ENCODE measurements at regions not wholly inside any gene's neighbourhood (a gene's known extent, or its start where the extent isn't known, plus 50 kb on each side); places are given as distances from the start of the nearest gene placed in this dataset.
"Not testable (repeated sequence)": the region's sequence is repeated elsewhere in the genome, so short reads cannot be mapped to it uniquely, and the experiment has no call there.

- H3K27ac ChIP-seq, result no peak overlapping the region
- 65 to 98% (median 91%) methylated on average over 3 to 5 of the region's 5 CpGs; no CpG with 5 or more reads in 2 of the 10 experiments for WGBS, 10 experiments
- in situ Hi-C loops (cut with MboI; ENCODE audit: low pct_unique_long_range_greater_than_20kb in 2 of 9, low sequenced_read_pairs in 9 of 9, unreplicated experiment in 9 of 9), result no loop called here
- H3K4me1 ChIP-seq (replicated peaks in 1 of 2), result no peaks in the 10 kb centered on the region
- no peak overlapping the region for H3K4me3 ChIP-seq
- ATAC-seq (replicated peaks in 6 of 8), result no peak
Measured at GRCh38 chr5:135262364-135262763, 136.7 kb downstream of the MACROH2A1 start.

DNA sequence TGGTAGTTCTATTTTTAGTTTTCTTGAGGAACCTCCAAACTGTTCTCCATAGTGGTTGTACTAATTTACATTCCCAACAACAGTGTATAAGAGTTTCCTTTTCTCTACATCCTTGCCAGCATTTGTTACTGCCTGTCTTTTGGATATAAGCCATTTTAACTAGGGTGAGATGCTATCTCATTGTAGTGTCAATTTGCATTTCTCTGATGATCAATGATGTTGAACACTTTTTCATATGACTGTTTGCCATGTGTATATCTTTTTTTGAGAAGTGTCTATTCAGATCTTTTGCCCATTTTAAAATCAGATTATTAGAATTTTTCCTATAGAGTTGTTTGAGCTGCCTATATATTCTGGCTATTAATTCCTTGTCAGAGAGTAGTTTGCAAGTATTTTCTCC is 138.9 kb downstream of the MACROH2A1 start:
- in situ Hi-C loops (cut with MboI; ENCODE audit: low pct_unique_long_range_greater_than_20kb in 2 of 9, low sequenced_read_pairs in 9 of 9, unreplicated experiment in 9 of 9); H3K4me3 ChIP-seq; H3K27ac ChIP-seq; ATAC-seq (replicated peaks in 6 of 8); H3K4me1 ChIP-seq (replicated peaks in 1 of 2): not testable (repeated sequence)

- 57 to 100% (median 83%) methylated on average over 1 to 4 of the region's 4 CpGs; no CpG with 5 or more reads in 3 of the 10 experiments for WGBS, 10 experiments
- no peak for ATAC-seq (replicated peaks in 6 of 8)
- in situ Hi-C loops (cut with MboI; ENCODE audit: low pct_unique_long_range_greater_than_20kb in 2 of 9, low sequenced_read_pairs in 9 of 9, unreplicated experiment in 9 of 9), result no loop called here
- Histone ChIP-seq H3K27ac (no peak overlapping the region), H3K4me3 (no peak overlapping the region), H3K4me1 (replicated peaks in 1 of 2) (peaks cover 0 to 4% of the 10 kb centered on the region in 2 donors)
Measured at GRCh38 chr5:135255461-135256178, 143.4 kb downstream of the MACROH2A1 start.

GRCh38 chr5:135254183-135254582 is 144.8 kb downstream of the MACROH2A1 start:
- WGBS, 10 experiments, result 53 to 100% (median 60%) methylated on average over 1 to 3 of the region's 4 CpGs; no CpG with 5 or more reads in 5 of the 10 experiments
- Histone ChIP-seq H3K4me1 (replicated peaks in 1 of 2) (peaks cover 0 to 4% of the 10 kb centered on the region in 2 donors), H3K4me3 (no peak overlapping the region), H3K27ac (no peak overlapping the region)
- no peak for ATAC-seq (replicated peaks in 6 of 8)
- in situ Hi-C loops (cut with MboI; ENCODE audit: low pct_unique_long_range_greater_than_20kb in 2 of 9, low sequenced_read_pairs in 9 of 9, unreplicated experiment in 9 of 9), result no loop called here

DNA sequence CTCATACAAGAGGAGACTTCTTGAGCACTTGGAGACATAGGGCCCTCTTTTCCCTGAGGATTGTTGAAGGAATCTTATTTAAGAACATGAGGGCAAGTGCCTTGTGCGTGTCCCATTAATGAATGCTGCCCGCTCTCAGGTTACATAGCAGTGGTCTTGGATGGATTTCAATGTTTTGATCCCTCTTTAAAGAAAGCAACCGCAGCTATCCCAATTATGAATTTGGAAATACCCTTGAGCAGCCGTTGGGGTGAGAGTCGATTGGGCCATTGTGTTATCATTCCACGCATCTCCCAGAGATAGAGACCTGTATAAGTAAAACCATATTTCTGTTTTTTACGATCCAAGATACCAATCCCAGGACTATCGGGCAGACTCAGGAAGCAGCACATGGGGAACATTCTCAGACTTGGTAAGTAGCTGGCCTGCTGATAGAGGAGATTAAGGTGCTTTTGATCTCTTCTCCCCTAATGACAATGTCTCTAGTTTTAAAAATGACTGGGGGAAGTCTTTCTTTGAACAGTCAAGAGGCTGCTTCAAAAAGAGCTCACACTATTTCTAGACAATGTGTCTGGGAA is 145.3 kb downstream of the MACROH2A1 start:
- 49 to 93% (median 86%) methylated on average over 3 to 8 of the region's 8 CpGs; no CpG with 5 or more reads in 2 of the 10 experiments for WGBS, 10 experiments

GRCh38 chr5:135251093-135251492 is 147.9 kb downstream of the MACROH2A1 start:
- 60 to 83% (median 75%) methylated on average over 1 to 4 of the region's 8 CpGs; no CpG with 5 or more reads in 3 of the 10 experiments for WGBS, 10 experiments
- Histone ChIP-seq H3K4me1 (replicated peaks in 1 of 2) (peaks cover 6 to 9% of the 10 kb centered on the region in 2 donors), H3K27ac (no peak overlapping the region), H3K4me3 (no peak overlapping the region)
- ATAC-seq (replicated peaks in 6 of 8), result peak in 5 of 8 experiments; percentile 14 to 59 (median 37)
- in situ Hi-C loops (cut with MboI; ENCODE audit: low pct_unique_long_range_greater_than_20kb in 2 of 9, low sequenced_read_pairs in 9 of 9, unreplicated experiment in 9 of 9), result no loop called here

More for the DNA sequence above, 145.3 kb downstream of the MACROH2A1 start:
- H3K4me3 ChIP-seq, result no peak overlapping the region
- no peak overlapping the region for H3K27ac ChIP-seq
- no peak for ATAC-seq (replicated peaks in 6 of 8)
- H3K4me1 ChIP-seq (replicated peaks in 1 of 2), result peaks cover 0 to 4% of the 10 kb centered on the region in 2 donors
- in situ Hi-C loops (cut with MboI; ENCODE audit: low pct_unique_long_range_greater_than_20kb in 2 of 9, low sequenced_read_pairs in 9 of 9, unreplicated experiment in 9 of 9), result no loop called here

GRCh38 chr5:135250671-135251070 is 148.4 kb downstream of the MACROH2A1 start:
- WGBS, 10 experiments, result 76 to 100% (median 84%) methylated on average over 1 to 4 of the region's 4 CpGs
- in situ Hi-C loops (cut with MboI; ENCODE audit: low pct_unique_long_range_greater_than_20kb in 2 of 9, low sequenced_read_pairs in 9 of 9, unreplicated experiment in 9 of 9), result no loop called here
- H3K4me3 ChIP-seq, result no peak overlapping the region

DNA sequence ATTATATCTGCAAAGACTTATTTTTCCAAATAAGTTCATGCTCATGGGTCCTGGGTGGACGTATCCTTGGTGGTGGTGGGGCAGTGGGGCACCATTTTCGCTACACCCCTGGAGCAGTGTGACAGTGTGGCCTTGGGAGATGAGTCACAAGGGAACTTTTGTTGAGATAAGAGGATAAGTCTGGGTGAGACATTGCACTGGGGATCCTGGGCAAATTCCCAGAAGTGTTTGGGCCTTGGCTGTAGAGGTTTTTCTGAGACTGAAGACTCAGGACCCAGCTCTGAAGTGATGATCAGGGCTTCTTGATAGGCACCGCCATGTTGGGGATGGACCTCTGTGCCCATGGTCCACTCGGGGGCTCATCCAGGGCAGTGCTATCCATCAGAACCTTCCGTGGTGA is 149.4 kb downstream of the MACROH2A1 start:
- Histone ChIP-seq H3K4me1 (replicated peaks in 1 of 2) (peaks cover 6 to 10% of the 10 kb centered on the region in 2 donors), H3K27ac (no peak overlapping the region), H3K4me3 (no peak overlapping the region)
- 54 to 100% (median 83%) methylated on average over 1 to 4 of the region's 5 CpGs; no CpG with 5 or more reads in 3 of the 10 experiments for WGBS, 10 experiments
- ATAC-seq (replicated peaks in 6 of 8), result no peak
- in situ Hi-C loops (cut with MboI; ENCODE audit: low pct_unique_long_range_greater_than_20kb in 2 of 9, low sequenced_read_pairs in 9 of 9, unreplicated experiment in 9 of 9), result no loop called here

More at GRCh38 chr5:135250671-135251070, 148.4 kb downstream of the MACROH2A1 start:
- ATAC-seq (replicated peaks in 6 of 8), result no peak
- peaks cover 6 to 10% of the 10 kb centered on the region in 2 donors for H3K4me1 ChIP-seq (replicated peaks in 1 of 2)
- no peak overlapping the region for H3K27ac ChIP-seq

- H3K4me1 ChIP-seq (replicated peaks in 1 of 2), result peaks cover 11 to 18% of the 10 kb centered on the region in 2 donors
- in situ Hi-C loops (cut with MboI; ENCODE audit: low pct_unique_long_range_greater_than_20kb in 2 of 9, low sequenced_read_pairs in 9 of 9, unreplicated experiment in 9 of 9), result no loop called here
- ATAC-seq (replicated peaks in 6 of 8), result no peak
- 20 to 100% (median 94%) methylated on average over 1 to 5 of the region's 8 CpGs; no CpG with 5 or more reads in 4 of the 10 experiments for WGBS, 10 experiments
- no peak overlapping the region for H3K27ac ChIP-seq
- H3K4me3 ChIP-seq, result no peak overlapping the region
Measured at GRCh38 chr5:135248801-135249231, 150.2 kb downstream of the MACROH2A1 start.

DNA sequence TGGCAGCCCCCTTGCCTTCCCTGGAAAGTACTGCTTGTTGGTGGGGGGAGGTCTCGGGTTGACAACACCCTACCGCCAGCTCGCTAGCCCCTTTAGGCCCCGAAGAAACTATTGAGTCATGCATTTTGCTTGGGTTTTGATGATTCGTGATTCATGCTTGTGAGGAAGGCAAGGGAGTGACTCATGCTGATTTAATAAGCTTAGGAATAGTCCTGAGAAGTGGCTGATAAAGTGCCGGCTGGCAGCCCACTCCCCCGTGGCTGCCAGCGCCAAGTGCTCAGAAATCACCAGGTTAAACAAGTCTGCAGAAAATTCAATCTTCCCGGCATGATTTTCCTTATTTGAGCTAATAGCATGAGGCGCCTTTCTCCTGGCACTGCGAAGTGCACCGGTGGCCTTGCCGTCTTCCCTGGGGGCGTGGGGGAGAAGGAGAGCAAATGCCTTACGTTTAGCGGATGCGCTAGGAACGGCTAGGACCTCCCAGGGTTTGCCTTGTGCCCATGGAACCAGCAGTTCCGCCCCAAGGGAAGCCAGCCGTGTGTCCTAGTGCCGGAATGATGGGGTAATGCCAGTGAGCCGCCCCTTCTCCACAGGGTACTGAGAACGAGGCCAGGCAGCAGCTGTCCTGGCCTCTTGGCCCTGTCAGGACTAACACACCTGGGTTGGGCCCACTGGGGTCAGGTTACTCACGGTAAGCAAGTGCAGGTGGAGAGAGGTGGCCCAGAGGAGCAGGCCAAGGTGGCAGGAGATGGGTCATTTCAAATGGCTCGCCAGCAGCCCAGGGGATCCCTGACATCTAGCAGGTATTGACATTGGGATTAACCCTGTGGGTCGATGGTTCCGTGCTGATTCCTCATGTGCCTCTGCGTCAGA is 151.9 kb downstream of the MACROH2A1 start:
- in situ Hi-C loops (cut with MboI; ENCODE audit: low pct_unique_long_range_greater_than_20kb in 2 of 9, low sequenced_read_pairs in 9 of 9, unreplicated experiment in 9 of 9), result no loop called here
- Histone ChIP-seq H3K4me3 (no peak overlapping the region), H3K27ac (no peak overlapping the region), H3K4me1 (replicated peaks in 1 of 2) (peaks cover 19 to 26% of the 10 kb centered on the region in 2 donors)
- peak; percentile 44 to 88 (median 84) for ATAC-seq (replicated peaks in 6 of 8)
- WGBS, 10 experiments, result 37 to 90% (median 64%) methylated on average over 2 to 16 of the region's 28 CpGs; no CpG with 5 or more reads in 3 of the 10 experiments

DNA sequence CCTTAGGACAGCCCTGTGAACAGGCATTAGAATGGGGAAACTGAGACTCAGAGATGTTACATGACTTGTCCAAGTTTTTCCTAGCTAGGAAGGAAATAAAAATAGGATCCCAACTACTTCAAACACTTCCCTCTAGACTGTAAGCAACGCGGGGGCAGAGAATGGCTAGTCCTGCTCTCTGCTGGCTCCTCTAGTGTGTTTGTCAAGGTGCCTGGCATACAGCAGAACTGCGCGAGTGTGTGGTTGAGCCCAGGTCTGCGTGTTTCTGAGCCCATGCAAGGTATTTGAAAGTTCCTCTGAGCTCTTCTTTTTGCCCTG is 152.5 kb downstream of the MACROH2A1 start:
- 80 to 100% (median 93%) methylated on average over 1 to 2 of the region's 5 CpGs; no CpG with 5 or more reads in 5 of the 10 experiments for WGBS, 10 experiments
- in situ Hi-C loops (cut with MboI; ENCODE audit: low pct_unique_long_range_greater_than_20kb in 2 of 9, low sequenced_read_pairs in 9 of 9, unreplicated experiment in 9 of 9), result no loop called here
- H3K4me1 ChIP-seq (replicated peaks in 1 of 2), result peaks cover 19 to 26% of the 10 kb centered on the region in 2 donors
- peak in 2 of 8 experiments; percentile 33 to 40 for ATAC-seq (replicated peaks in 6 of 8)
- H3K27ac ChIP-seq, result no peak overlapping the region
- H3K4me3 ChIP-seq, result no peak overlapping the region

DNA sequence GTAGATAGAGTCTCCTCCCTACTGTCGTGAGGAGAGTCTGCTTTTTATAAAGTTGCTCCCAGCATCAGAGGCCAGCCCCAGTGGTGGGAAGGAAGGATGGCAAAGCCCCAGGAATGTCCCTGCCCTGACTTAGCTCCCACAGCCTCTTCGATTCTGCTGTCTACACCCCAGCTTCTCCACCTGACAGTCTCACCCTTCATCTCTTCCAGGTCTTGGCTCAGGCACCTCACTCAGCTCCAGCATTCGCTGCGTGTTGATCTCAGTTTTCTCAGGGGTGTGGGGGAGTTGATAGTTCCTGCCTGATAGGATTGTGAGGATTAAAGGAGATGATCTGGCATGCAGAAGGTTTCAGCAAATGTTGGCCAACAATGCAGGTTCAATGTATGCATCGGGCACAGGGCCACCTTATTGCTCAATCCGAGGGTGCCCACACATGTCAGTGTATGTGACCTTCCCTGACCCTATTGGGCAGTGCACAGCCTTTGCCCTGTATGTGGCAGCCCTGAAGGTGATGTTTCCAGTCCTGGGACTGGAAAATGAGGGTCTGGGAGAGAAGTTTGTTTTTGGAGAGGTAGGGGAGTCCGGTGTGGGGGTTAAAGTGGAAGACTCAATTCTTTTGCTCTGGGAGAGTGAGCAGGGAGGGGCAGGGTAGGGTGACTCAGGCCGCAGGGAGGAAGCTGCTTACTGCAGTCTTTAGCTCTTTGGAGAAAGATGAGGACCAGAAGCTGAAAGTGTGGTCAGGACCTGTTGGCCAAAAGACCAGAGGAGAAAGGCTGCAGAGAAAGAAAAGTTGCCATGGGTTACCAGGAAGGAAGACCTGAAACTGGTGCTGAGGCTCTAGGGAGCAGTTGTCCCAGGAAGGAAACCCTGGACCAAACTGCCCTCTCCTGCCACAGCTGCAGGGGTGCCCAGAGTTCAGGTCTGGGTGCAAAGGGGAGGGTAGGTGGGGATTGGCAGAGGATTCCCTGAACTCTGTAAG is 153.2 kb downstream of the MACROH2A1 start:
- WGBS, 10 experiments, result 0 to 93% (median 77%) methylated on average over 1 to 6 of the region's 8 CpGs; no CpG with 5 or more reads in 2 of the 10 experiments
- Histone ChIP-seq H3K4me1 (replicated peaks in 1 of 2) (peaks cover 15 to 26% of the 10 kb centered on the region in 2 donors), H3K4me3 (no peak overlapping the region), H3K27ac (no peak overlapping the region)
- in situ Hi-C loops (cut with MboI; ENCODE audit: low pct_unique_long_range_greater_than_20kb in 2 of 9, low sequenced_read_pairs in 9 of 9, unreplicated experiment in 9 of 9), result no loop called here
- ATAC-seq (replicated peaks in 6 of 8), result peak in 2 of 8 experiments; percentile 71 to 75
